Hematopoietic multipotent progenitor cell treated with erythropoietin and hydrocortisone succinate and interleukin-3 and kit ligand, for 6 days (in vitro differentiated cells): ENCODE measurements at regions not wholly inside any gene's neighbourhood (a gene's known extent, or its start where the extent isn't known, plus 50 kb on each side); places are given as distances from the start of the nearest gene placed in this dataset.

Source experiments
- DNase-seq: peaks from one replicate; pipeline ENCODE4 v3.0.0-alpha.2; 2015

DNA sequence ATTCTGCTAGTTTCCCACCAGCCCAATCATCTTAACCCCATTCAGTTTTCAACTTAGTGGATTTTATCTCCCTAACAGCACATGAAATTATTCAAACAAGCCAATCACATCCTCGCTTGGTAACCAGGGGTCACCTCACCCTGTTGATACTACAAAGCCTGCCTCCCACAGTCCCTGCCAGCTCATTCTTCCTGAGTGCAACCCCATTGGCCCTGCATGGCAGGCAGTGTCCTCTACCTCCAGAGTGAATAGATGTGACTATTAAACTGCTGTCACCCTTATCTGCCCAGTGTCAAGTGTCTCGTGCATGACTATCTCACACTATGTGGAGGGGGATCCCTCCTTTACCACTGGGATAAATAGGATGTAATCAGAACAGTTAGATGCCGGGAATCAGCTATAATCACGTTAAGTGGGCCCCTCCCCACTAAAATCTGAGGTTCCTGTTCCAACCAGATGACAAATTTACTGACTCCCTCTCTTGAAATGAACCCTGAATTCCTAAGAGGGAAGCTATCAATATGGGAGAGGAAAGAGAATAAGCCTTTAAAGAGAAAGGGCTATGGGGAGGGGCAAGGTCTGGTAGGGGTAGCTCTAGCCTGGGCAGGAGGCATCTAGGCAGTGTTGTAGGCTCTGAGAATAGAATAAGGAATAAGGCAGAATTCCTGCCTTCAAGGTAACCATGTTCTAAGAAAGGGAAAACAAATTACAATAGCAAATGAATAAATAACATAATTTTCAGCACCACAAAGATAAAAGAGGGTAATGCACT is 155.9 kb downstream of the SLC30A10 start:
- no peak for DNase-seq

DNA sequence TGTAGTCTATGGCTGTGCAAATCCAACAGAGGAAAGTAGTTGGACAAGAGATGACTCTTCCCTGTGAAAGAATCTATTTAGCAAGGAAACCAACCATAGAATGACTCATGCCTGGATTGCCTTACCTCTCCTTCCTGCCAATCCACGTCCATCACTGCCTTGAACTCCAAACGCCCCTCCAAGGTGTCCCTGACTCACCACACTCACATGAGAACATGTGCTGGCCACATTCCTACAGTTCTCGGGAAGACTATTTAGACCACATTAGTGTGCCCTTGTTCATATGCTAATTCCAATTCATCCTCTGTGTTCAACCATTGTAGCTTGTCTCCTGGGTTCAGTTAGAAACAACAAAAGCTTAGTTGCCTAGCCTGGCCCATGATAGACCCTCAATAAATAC is 157.3 kb downstream of the SLC30A10 start:
- DNase-seq: no peak

DNA sequence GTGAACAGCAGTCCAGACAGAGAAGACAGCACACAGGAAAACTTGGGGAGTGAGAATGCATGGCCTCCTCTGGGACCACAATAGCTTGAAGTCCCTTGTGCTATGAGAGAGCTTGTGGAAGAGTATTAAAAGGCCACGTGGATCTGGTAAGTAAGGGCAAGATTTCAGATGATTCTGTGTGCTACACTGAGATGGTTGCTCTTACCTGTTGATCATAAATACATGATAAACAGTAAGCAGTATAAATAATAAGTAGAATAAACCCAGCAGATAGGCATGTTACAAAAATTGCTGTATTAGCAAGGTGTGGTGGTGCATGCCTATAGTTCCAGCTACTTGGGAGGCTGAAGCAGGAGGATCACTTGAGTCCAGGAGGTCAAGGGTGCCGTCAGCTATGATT is 150.4 kb upstream of the ZC3H11B start:
- no peak for DNase-seq

DNA sequence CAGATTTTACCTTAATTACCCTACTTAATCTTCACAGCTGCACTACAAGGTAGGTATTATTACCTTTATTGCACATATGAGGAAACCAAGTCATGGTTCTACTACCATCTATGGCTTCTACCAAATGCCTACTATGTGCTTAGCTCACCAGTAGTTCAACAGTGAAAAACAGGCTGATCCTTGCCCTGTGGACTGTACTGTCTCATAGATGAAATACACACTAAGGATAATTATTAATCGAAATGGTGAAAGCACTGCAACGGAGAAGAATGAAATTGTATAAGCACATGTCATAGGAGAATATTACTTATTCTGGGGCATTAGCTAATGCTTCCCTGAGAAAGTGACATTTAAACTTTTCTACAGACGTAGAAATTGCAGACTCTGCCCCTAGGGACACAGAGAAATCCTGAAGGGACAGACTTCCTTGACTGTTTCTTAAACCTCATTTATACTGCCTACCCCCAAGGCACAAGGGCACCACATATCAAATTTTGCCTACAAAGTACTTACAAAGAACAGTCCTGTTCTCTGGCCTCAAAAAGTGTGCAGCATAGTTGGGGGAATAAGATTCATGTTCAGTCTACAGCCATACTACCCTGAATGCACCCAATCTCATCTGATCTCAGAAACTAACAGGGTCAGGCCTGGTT is 148.4 kb upstream of the ZC3H11B start:
- no peak for DNase-seq

DNA sequence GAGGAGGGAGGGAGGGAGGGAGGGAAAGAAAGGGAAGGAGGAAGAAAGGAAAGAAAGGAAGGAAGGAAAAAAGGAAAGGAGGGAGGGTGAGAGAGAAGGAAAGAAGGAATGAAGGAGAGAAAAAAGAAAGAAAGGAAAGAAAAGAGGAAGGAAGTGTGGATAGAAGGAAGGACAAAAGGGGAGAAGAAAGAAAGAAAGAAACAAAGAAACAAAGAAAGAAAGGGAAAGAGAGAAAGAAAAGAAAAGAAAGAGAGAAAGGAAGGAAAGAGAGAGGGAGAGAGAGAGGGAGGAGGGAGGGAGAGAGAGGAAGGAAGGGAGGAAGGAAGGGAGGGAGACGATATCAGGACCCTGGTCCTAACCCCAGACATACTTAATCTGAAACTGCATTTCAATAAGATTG is 146.2 kb upstream of the ZC3H11B start:
- no peak for DNase-seq

DNA sequence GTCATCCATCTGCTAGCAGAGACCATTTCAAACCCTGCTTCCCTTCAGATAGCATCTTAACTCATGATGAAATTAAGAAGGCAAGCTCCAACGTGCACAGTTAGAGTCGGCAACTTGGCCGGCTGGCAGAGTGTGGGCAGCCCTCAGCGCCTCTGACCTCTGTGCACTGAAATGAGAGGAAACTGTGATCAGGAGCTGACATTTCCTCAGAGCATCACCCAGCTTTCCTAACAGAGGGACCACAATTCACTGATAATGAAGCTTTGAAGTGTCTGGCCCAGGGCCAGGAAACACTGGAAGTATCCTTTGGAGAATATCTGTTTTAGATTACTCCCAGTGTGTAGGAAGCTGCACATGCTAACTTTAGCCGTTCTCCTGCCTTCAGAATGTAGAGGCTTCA is 145.0 kb upstream of the ZC3H11B start:
- no peak for DNase-seq

DNA sequence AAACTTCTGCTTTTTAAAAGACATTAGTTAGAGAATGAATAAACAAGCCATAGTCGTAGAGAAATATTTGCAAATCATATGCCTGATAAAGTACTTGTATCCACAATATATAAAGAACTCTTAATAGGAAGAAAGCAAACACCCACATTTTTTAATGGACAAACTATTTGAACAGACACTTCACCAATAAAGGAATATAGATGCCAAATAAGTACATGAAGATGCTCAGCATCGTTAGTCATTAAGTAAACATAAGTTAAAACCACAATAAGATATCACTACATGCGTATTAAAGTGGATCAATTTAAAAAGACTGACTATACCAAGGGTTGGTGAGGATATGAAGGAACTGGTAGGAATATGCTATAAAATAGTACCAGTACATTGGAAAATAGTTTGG is 142.3 kb upstream of the ZC3H11B start:
- no peak for DNase-seq

DNA sequence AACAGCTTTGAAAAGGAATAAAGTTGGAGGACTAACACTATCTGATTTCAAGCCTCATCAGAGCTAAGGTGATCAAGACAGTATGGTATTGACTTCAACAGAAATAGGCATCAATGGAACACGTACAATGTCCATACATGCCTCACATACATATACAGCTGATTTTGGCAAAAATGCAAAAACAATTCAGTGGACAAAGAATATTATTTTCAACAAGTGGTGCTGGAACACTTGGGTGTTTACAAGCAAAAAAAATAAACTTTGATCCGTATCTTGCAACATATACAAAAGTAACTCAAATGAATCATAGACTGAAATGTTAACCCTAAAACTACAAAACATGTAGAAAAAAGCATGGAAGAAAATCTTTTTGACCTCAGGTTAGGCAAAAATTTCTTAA is 141.9 kb upstream of the ZC3H11B start:
- DNase-seq: no peak

DNA sequence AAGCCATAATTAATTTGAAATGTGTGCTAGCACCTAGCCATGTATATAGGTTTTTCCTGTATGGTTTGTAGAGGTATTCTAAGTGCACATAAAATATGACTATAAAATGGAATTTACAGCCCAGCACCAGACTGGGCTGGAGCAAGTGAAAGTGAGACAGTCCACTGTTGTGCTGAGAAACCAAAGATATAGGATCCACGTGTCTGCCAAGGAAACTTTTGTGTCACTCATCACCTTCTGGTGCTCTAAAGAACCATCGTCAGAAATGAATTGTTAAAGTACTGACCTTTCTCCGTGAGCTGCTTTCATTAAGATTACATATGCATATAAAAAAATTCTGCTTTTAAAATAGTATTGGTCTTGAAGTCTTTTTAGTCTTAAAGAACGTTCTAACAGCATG is 141.0 kb upstream of the ZC3H11B start:
- DNase-seq: no peak

DNA sequence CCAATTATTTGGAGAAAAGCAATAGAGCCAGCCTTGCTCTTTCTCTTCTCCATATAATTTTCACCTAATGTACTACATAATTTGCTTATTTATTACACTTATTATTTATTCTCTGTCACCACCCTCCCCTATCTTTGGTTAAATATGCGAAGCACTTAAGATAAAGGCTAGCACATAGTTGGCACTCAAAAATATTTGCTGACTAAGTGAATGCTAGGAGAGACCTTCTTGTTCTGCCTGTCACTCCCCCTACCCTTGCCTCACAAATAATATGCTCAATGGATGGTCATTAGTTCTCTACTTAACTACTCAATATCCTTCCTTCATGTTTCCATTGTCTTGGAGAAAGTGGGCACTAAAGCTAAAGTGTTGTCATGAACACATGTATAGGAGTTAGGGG is 139.7 kb upstream of the ZC3H11B start:
- DNase-seq: no peak

DNA sequence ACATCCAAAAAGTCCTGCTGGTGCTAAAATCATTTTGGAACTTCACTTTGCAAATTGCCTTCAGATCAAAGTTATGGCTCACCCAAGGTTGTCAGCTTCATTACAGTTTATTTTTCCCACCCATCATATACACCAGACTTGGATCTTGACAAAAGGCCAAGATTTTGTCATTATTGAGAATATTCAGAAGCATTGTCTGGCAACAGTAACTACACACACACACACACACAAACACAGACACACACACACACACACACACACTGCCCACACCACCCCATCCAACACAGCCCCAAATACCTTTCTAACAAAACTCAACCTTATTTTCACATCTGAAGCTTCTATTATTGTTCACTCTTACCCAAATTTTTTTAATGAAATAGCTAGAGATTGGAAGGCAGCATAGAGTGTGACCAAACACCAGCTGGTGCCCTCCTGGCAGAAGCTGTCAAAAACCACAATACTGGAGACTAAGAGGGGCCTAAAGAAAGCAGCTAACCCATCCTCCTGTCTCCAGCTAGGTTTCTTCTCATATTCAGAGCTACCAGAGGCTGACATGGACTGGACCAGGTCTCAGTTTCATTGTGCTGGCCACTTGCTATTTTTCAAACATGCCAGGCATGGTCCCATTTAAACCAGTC is 139.1 kb upstream of the ZC3H11B start:
- DNase-seq: no peak

DNA sequence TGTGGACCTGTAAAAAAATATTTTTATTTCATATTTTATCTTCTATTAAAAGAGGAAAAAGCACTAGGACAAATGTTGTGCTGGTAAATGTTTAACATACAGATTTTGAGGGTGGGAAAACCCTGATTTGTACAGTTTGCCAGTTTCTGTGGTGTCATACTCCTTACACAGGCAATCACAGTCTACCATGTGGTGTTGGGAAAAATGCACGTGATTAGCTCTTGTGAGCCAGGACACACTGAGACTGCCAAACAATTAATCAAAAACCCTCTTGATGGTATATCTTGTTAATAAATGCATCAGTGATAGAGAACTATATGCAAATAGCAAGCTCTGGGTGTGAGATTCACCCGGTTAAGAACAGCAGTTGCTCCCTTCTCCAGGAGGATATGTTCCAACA is 136.5 kb upstream of the ZC3H11B start:
- DNase-seq: no peak

DNA sequence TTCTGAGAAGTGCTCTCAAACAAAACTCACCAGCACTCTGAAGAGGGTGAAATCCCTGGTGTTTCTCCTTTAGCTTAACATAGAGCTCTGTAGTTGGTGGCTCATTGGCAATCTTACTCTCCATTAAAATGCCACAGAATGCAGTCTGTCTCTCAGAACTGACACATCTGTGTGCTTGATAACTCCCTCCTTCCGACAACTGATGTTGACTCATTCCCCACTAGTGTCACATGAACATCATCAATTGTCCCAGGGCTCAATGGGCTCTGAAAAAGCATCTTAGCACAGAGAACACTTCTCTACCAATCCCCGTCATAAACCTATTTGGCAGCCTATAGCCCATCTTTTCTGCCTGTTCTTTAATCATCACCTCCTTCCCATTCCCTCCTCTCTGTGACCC is 133.2 kb upstream of the ZC3H11B start:
- DNase-seq: no peak

DNA sequence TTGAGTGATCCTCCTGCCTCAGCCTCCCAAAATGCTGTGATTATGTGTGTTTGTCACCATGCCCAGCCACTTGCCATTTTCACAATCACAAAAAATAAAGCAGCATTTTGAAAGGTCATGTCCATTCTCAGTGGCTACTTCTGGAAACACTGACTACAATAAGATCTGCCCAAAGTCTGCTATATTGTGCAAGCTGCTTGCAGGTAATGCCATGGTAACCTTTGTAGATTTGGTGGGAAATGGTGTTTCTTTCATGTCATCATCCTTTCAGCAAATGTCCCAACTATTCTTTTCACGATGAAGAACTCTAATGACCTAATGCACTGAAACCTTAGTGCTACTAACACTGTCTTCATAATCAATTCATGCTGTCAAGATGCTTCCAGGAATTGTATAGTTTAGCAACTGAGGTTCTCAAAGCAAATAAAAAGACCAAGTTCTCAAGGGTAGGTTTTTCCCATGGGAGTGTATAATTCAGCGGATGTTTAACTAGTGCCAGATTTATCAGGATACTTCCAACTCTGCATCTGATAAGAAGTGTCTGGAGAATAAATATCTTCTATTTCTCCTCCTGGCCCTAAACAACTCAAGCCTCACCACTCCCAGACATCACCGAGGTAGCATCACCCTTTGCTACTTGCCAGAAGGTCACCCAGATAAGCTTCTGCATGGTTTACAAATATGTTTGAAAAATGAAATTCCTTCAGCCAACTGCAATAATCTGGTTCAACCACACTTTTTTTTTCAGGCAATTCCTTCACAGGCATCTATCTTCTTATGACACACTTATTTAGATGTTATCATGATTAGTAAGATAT is 132.0 kb upstream of the ZC3H11B start:
- DNase-seq: no peak

DNA sequence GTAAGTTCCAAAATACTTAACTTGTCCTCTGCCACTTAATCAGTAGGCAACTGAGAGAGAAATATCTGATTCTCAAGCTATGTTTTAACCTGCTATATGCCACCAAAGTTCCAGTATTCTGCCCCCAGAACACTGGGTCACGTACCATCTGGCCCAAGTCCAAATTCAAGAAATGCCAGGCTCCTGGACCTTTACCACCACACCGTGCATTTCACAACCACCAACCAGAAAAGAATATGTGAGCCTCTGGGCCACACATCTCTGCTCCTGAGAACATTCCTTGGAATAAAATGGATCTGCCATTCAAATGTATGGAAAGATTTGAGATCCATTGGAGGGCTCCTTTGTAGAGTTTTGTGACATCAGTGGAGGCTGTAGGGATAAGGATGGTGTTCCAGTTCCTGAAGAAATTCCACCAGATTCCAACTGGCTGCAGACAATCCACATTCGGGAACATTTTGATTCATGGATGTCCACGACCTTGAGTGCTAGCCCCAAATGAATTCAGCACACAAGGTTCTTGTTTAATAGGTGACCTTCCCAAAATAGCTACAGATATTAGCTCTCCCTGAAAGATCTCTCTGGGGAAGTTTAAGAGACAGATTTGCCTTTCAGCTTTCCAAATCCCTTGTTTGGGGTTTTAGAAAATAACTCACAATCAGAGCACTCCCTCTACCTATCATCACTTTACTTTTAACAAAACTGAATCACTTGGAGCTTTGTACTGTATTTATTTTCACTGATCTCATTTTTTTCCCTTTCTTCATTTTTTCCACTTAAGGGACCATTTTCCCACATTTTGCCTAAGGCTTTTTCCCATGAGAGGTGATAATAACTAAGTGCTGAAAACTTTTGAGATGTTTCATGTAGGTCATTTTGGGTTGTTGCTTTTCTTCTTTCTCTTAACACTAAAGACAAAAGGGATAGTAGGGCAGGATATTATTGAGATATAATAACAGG is 128.4 kb upstream of the ZC3H11B start:
- no peak for DNase-seq

DNA sequence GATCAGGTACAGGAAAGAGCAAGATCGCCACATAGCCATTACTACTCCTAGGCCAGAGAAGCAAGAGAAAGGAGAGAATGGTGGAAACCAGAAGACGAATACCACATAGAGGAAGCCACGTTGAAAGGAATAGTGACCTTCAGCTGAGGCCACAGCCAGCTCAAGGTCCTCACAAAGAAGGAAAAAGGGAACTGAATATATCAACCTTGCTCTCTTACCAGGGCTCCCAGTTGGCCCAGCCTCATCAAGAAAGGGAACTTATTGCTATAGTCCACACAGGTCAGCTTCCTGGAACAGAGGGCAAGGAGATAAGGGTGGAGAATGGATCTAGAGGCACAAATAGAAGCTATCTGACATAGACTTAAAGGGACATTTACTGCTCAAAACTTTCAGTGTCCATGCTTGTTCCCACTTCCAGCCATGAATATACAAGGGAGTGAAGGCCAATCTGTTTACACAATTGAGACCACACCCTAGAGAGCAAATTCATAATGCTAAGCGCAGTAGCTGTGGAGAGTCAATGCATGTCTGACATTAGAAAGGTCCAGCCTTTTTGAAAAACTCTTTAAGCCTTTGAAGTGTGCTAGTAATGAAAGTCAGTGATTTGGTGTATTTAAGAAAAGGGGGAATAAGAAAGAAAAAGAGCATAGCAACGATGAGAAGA is 120.7 kb upstream of the ZC3H11B start:
- DNase-seq: no peak

DNA sequence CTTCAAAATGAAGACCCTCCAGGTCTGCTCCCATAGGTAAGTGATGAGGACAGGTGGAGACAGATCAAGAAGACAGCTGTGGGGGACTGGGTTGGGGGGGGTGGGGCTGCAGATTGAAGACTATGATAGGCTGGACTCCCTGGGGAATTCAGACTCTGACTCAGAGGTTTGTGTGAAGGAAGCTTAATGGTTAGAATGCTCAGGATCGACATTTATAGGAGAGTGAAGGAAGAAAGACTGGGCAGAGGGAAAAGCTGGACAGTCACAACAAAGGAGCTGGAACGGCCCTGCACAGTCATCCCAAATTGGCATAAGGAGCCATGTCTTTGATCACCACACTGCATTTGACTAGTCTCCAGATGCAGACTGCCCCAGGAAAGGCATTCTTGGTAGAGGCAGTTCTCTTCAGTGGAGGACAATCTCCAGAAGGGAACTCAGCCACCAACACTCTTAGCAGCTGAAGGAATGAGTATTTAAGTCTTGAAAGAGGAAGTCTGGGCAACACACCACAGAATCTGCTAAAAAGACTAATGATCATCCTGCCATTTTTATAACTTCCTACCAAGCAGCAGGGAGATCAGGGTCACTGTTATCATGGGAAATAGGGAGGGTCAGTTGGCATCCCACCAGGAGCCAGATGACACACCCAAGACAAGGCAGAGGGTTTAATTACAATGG is 120.0 kb upstream of the ZC3H11B start:
- DNase-seq: no peak

DNA sequence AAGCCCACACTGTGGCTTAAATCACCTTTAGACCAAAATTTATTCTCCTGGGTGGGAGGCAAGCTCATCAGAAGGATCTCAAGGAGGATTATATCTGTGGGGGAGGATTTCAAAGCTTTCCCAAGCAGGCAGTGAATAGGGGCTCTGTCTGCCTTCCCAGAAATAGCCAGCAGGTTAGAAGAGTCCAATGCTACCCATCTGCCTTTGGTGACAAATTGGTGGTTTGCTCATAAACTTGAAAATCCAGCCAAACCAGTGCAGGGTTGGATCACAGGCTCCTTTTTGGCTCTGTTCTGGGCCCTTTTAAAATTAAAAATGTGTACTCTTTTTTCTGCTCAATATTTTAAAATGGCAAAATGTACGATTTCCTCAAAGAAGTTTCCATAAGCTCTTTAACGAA is 118.9 kb upstream of the ZC3H11B start:
- DNase-seq: no peak

DNA sequence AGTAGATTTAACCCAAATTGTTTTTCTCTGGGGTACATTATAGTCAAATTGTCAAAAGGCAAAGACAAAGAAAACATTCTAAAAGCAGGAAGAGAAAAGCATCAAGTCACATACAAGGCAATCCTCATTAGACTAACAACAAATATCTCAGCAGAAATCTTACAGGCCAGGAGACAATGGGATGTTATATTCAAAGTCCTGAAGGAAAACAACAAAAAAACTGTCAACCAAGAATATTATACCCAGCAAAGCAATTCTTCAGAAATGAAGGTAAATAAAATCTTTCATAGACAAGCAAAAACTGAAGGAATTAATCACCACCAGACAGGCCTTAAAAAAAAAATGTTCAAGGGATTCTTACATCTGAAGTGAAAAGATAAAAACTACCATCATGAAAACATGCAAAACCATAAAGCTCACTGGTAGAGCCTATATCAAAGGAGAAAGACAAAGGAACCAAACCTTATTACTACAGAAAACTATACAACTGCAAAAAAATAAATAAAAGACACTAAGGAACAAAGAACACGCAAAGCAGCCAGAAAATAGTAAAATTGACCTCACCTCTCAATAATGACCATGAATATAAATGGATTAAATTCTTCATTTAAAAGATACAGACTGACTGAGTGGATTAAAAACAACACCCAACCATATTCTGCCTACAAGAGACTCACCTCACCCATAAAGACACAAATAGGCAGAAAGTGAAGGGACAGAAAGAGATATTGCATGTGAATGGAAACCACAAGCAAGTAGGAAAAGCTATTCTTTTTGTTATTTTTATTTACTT is 113.8 kb upstream of the ZC3H11B start:
- no peak for DNase-seq

DNA sequence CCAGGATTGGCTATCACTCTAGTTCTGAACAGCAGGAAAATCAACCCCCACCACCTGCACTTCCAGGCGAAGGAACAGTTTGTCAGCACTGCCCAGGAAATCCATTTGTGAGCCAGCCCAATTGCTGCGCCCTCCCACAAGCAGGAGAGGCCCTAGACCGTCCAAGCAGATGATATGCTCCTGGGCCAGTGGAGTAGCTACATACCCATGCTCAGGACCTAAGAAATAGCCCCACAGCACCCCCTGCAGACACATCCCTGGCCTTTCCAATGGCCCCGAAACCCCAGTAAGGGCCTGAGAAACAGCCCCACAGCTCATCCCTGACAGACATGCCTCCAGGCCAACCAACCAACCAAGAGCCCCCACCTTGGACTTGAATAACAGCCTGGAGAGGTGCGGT is 111.5 kb upstream of the ZC3H11B start:
- no peak for DNase-seq
